NCI-H2227 (cell line): ENCODE measurements at regions not wholly inside any gene's neighbourhood (a gene's known extent, or its start where the extent isn't known, plus 50 kb on each side); places are given as distances from the start of the nearest gene placed in this dataset.
A peak's percentile ranks its signal among the peaks of the same experiment; 100 is the strongest.
"Not testable (repeated sequence)": the region's sequence is repeated elsewhere in the genome, so short reads cannot be mapped to it uniquely, and the experiment has no call there.

Experiments
- DNase-seq: peaks from one replicate; lab custom pipeline; 2025; ENCODE audit not compliant: unreplicated experiment; lab: John Stamatoyannopoulos, UW

- DNase-seq: no peak
Observed at GRCh38 chr3:87109465-87109864, 117.6 kb upstream of the CHMP2B start.

GRCh38 chr3:87101861-87102625 is 111.1 kb upstream of the VGLL3 start:
- DNase-seq: no peak

- not testable (repeated sequence) for DNase-seq
Observed at GRCh38 chr3:87097733-87098132, 106.8 kb upstream of the VGLL3 start.

GRCh38 chr3:87090631-87091030 is 99.7 kb upstream of the VGLL3 start:
- no peak for DNase-seq

GRCh38 chr3:87088993-87089841 is 98.3 kb upstream of the VGLL3 start:
- peak; percentile 75 for DNase-seq

- DNase-seq: no peak
Observed at GRCh38 chr3:87088430-87088992, 97.6 kb upstream of the VGLL3 start.

- DNase-seq: no peak
Observed at GRCh38 chr3:87084868-87085267, 93.9 kb upstream of the VGLL3 start.

- DNase-seq: peak; percentile 57
Observed at GRCh38 chr3:87082796-87083440, 92.0 kb upstream of the VGLL3 start.

GRCh38 chr3:87077355-87077754 is 86.4 kb upstream of the VGLL3 start:
- DNase-seq: no peak

- no peak for DNase-seq
Observed at GRCh38 chr3:87076946-87077345, 86.0 kb upstream of the VGLL3 start.

- no peak for DNase-seq
Observed at GRCh38 chr3:87073496-87074145, 82.7 kb upstream of the VGLL3 start.

GRCh38 chr3:87072446-87072845 is 81.5 kb upstream of the VGLL3 start:
- DNase-seq: no peak

- DNase-seq: no peak
Observed at GRCh38 chr3:87069971-87070370, 79.0 kb upstream of the VGLL3 start.

GRCh38 chr3:87069021-87069420 is 78.1 kb upstream of the VGLL3 start:
- no peak for DNase-seq

GRCh38 chr3:87062685-87063084 is 71.7 kb upstream of the VGLL3 start:
- DNase-seq: no peak

GRCh38 chr3:87057474-87057873 is 66.5 kb upstream of the VGLL3 start:
- DNase-seq: no peak

GRCh38 chr3:87053553-87053952 is 62.6 kb upstream of the VGLL3 start:
- no peak for DNase-seq

- no peak for DNase-seq
Observed at GRCh38 chr3:87052499-87053260, 61.7 kb upstream of the VGLL3 start.

GRCh38 chr3:87047852-87048251 is 56.9 kb upstream of the VGLL3 start:
- DNase-seq: no peak

GRCh38 chr3:87046241-87046640 is 55.3 kb upstream of the VGLL3 start:
- DNase-seq: no peak
